ENCODE measurements at regions not wholly inside any gene's neighbourhood (a gene's known extent, or its start where the extent isn't known, plus 50 kb on each side); places are given as distances from the start of the nearest gene placed in this dataset.
"Not testable (repeated sequence)": the region's sequence is repeated elsewhere in the genome, so short reads cannot be mapped to it uniquely, and the experiment has no call there.

DNA sequence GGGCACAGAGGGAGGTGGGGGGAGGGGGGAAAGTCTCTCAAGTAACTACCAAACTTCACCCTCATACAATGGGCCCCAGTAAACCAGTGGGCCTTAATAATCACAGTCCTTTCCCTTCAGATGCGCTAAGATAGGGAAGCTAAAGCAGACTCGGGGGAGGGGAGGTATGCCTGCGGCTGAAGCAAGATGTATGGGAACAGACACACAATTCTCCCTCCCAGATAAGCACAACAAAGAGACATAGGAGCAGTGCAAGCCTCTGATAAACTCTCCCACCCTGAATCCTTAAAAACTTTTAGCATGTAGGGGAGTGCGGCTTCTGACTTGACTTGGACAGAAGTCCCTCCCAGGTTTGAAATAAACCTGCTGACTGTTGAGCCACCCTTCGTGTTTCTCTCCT is 54.7 kb downstream of the PROP1 start:
- not testable (repeated sequence) for H3K36me3 Mint-ChIP-seq

DNA sequence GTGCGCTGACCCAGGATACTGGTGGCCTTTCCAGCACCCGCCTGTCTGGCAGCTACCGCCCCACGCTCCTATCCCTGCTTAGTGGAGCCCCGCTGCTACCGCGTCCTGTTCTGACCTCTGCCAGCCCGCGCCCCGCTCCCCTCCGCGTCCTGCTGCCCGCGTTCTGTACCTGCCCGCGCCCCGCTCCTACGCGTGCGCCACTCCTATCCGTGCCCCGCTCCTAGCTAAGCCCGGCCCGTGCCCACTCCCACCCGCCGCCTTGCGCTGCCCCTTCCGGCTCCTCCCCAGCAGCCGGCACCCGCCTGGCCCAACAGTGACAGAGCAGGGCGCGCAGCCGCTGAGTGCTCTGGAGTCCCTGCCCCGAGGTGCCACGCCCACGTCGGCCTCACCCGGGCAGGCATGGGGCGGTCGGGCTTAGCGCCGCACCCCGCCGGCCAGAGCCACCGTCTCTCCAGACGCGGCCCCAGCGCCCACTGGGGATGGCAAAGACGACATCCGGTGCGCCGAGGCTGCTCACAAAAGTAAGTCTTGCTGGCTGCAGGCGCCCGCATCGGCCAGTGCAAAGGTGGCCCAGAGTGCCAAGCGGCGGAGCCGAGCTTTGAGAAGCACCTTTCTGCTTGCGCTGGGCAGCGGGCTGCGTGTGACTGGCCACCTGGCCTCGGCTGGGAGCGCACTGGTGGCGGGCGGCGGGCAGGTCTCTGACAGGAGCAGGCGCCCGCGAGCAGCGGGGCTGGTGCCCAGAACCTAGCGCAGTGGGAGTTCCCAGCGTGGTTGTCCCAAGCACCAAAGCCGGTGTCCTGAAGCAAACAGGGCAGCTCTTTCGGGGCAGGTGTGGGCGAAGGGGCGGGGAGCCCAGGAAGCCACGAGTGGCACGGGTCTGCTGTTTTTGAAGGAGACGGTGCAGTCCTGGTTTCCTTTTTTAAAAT is 56.5 kb downstream of the PROP1 start:
- H3K27ac Mint-ChIP-seq; H3K4me1 Mint-ChIP-seq; H3K36me3 Mint-ChIP-seq; DNase-seq; CTCF ChIA-PET; H3K9me3 Mint-ChIP-seq (ENCODE audit: low read depth): not testable (repeated sequence)
- peak overlapping the region; percentile 66 for H3K4me3 Mint-ChIP-seq
- H3K27me3 Mint-ChIP-seq = peaks cover 17% of the 10 kb centered on the region
- ATAC-seq = peak; percentile 32

More for the DNA sequence above, 54.7 kb downstream of the PROP1 start:
- ATAC-seq; H3K9me3 Mint-ChIP-seq (ENCODE audit: low read depth); H3K4me1 Mint-ChIP-seq; CTCF ChIA-PET; DNase-seq; H3K27ac Mint-ChIP-seq; H3K4me3 Mint-ChIP-seq: not testable (repeated sequence)
- H3K27me3 Mint-ChIP-seq = peaks cover 17% of the 10 kb centered on the region

DNA sequence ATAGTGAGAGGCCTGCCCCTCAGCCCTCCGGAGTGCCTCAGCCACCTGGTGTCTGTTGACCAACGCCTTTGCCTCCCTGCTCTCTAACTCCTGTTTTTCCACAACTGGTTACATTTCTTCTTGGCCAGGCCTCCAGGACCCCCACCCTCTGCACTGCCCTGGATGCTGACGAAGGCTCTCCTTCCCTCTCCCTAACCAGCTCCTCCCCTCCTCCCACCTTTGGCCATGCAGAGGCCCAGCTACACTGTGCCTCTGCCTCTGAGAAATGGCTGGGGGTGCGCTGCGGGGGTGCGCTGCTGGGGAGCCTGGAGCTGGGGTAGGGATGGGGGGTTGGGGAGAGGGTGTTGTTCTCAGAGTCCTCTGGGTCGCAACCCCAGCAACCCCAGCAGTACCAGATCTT is 57.3 kb downstream of the PROP1 start:
- CTCF ChIA-PET; H3K9me3 Mint-ChIP-seq (ENCODE audit: low read depth); H3K27ac Mint-ChIP-seq; H3K4me1 Mint-ChIP-seq; ATAC-seq; H3K36me3 Mint-ChIP-seq; H3K4me3 Mint-ChIP-seq; DNase-seq: not testable (repeated sequence)
- H3K27me3 Mint-ChIP-seq = peaks cover 17% of the 10 kb centered on the region

DNA sequence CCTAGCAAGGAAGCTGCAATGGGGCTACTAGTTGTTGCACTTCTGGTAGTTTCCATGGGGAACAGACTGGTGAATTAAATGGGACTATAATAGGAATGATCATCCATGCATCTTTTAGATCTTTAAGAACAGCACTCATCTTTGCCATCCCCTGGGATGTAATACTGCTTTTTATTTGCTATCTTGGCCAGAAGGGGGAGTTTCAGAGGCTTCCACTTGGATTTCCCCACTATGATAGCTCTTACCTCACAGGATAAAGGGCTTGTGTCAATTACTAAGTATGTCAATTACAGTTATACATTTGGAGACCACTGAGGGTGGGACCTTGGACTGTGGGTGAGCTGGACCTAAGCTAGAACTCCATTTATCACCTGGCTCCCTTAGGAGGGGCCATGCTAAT is 61.8 kb downstream of the PROP1 start:
- H3K9me3 Mint-ChIP-seq (ENCODE audit: low read depth); CTCF ChIA-PET; H3K27me3 Mint-ChIP-seq; H3K4me3 Mint-ChIP-seq; ATAC-seq; DNase-seq; H3K27ac Mint-ChIP-seq; H3K4me1 Mint-ChIP-seq; H3K36me3 Mint-ChIP-seq: not testable (repeated sequence)

DNA sequence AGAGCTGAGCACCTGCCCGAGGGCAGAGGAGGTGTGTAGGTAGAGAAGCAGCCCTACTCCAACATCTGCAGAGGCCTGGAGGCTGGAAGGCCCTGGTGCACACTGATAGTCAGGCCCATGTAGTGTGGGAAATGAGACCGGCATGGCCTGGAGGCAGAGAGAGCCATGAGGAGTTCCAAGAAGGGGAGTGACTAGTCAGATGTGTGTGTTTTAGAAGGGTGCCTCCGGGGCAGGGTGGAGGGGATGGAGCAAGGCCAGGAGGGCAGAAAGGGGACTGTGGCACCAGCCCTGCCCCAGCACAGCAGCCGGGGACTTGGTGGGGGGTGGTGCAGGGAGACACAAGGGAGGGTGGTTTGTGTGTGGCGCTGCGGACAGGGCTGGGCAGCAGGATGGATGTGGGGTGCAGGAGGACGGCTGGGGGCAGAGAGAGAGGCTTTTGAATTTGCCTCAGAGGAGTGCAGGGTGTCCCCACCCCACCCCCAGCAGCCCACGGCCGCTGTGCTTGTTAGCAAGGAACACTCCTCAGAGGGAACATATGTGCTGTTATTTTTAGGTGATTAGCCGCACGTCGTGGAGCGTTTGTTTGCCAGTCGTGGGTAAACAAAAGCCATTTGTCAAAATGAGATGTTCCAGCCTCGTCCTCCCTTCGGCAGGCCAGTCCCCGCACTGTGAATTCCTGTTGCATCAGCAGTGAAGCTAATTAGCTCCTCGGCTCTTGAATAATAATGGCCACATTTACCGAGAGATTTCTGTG is 65.6 kb downstream of the PROP1 start:
- H3K27me3 Mint-ChIP-seq; H3K36me3 Mint-ChIP-seq; CTCF ChIA-PET; H3K4me3 Mint-ChIP-seq; H3K27ac Mint-ChIP-seq; ATAC-seq; DNase-seq; H3K9me3 Mint-ChIP-seq (ENCODE audit: low read depth); H3K4me1 Mint-ChIP-seq: not testable (repeated sequence)

DNA sequence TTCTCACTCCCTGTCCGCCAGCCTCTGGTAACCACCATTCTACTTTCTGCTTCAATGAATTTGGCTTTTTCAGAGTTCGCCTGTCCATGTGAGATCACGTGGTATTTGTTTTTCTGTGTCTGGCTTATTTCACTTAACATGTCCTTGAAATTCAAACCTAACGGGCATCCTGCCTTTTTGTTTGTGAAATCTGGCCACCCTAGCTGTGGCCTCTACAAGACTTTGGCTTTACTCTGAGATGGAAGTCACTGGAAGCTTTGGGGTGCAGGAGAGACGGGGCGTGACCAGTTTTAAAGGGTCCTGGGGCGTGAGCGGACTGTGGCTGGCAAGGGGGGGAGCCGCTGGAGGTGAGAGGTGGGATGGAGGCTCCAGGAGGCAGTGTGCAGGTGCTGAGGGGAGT is 66.4 kb downstream of the PROP1 start:
- H3K4me1 Mint-ChIP-seq; ATAC-seq; CTCF ChIA-PET; H3K36me3 Mint-ChIP-seq; H3K9me3 Mint-ChIP-seq (ENCODE audit: low read depth); H3K4me3 Mint-ChIP-seq; H3K27me3 Mint-ChIP-seq; DNase-seq; H3K27ac Mint-ChIP-seq: not testable (repeated sequence)

DNA sequence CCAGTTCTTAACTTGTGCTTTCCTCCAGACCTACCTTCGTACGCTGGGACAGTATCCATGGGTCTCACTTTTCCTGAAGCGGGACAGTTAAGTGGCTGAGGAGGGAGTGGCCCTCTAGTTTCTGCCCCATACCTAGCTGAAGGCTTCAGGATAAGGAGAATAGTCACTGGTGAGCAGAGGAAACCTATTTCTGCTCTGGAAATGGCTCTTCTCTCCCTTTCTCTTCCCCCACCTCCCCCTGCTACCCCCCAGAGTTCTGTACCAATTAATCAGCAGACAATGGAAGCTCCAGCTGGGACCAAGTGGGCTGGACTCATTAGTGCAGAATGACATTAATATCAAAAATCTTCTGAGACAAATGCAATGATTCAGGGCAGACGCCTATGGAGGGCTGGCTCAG is 68.5 kb downstream of the PROP1 start:
- H3K4me1 Mint-ChIP-seq; H3K27me3 Mint-ChIP-seq; DNase-seq; H3K9me3 Mint-ChIP-seq (ENCODE audit: low read depth); H3K27ac Mint-ChIP-seq; H3K4me3 Mint-ChIP-seq; CTCF ChIA-PET; H3K36me3 Mint-ChIP-seq; ATAC-seq: not testable (repeated sequence)

DNA sequence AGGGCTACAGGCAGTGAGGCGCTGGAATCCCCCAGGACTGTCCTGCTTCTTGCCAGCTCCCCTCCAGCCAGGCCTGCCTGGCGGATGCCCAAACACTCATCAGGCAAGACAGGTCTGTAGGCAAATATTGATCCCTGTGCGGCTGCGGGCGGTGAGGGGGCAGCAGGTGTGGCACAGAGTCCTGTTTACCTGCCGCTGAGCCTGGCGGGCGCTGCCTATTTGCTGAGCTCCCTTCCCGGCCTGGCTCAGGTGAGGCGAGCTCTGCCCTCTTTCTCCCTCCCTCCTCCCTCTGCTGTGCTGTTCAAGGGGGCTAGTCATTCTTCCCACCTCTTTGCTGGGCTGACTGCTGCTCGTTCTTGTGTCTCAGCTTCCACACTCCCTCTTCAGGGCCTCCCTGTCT is 71.5 kb downstream of the PROP1 start:
- H3K4me1 Mint-ChIP-seq; H3K4me3 Mint-ChIP-seq; DNase-seq; ATAC-seq; H3K27ac Mint-ChIP-seq; H3K27me3 Mint-ChIP-seq; H3K9me3 Mint-ChIP-seq (ENCODE audit: low read depth); CTCF ChIA-PET; H3K36me3 Mint-ChIP-seq: not testable (repeated sequence)

DNA sequence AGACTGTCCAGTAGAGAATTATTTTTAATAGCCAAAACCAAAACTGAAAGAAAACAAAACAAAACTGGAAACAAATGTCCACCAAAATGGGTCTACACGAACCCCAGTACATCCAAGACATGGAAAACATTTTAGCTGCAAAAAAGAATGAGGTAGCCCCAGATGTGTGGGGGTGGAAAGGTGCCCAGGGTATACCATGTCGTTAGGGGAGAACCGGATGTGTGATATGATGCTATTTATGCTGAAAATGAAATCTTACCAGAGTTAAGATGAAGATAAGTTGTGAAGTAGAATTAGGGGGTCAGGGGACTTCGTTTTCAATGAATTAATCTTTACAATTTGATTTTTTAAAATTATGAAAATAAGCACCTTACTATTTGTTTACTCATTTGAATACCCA is 72.2 kb downstream of the PROP1 start:
- H3K4me1 Mint-ChIP-seq; CTCF ChIA-PET; H3K27me3 Mint-ChIP-seq; H3K36me3 Mint-ChIP-seq; H3K9me3 Mint-ChIP-seq (ENCODE audit: low read depth); H3K4me3 Mint-ChIP-seq; DNase-seq; ATAC-seq: not testable (repeated sequence)
- peak overlapping the region; percentile 28 for H3K27ac Mint-ChIP-seq

DNA sequence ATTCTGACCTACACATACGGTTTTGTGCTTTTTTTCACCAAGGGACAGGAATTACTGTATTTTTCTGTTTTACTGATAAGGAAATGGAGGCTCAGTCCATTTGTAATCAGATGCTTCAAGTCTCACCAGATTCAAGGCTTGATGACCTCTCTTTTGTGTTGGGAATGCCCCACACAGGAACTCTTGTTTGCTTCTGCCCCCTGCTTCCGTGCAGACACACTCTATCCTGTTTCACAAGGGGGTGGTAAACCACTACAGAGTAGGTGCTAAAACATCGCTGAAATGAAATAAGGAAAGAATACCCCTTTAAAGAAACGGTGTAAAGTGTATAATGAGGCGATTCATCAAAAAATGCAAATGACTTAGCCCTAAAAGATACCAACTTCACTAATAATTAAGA is 72.9 kb downstream of the PROP1 start:
- H3K9me3 Mint-ChIP-seq (ENCODE audit: low read depth); CTCF ChIA-PET; H3K36me3 Mint-ChIP-seq; H3K27me3 Mint-ChIP-seq; H3K4me3 Mint-ChIP-seq; H3K4me1 Mint-ChIP-seq; H3K27ac Mint-ChIP-seq; DNase-seq: not testable (repeated sequence)
- ATAC-seq = peak; percentile 51

DNA sequence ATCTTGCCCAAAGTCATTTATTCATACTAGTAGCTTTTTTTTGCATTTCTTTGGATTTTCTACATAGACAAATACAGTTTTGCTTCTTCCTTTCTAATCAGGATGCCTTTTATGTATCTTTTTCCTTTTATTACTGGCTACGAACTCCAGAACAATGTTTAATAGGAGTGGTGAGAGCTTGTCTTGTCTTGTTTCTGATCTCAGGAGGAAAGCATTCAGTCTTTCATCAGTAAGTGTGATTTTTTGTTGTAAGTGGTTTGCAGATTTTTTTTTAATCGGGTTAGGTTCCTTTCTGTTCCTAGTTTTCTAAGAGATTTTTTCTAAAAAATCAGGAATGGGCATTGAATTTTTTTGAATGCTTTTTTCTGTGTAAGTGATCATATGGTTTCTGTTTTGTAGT is 86.8 kb downstream of the PROP1 start:
- H3K27ac Mint-ChIP-seq; CTCF ChIA-PET; H3K9me3 Mint-ChIP-seq (ENCODE audit: low read depth); H3K4me3 Mint-ChIP-seq; ATAC-seq; H3K27me3 Mint-ChIP-seq; DNase-seq; H3K4me1 Mint-ChIP-seq; H3K36me3 Mint-ChIP-seq: not testable (repeated sequence)

DNA sequence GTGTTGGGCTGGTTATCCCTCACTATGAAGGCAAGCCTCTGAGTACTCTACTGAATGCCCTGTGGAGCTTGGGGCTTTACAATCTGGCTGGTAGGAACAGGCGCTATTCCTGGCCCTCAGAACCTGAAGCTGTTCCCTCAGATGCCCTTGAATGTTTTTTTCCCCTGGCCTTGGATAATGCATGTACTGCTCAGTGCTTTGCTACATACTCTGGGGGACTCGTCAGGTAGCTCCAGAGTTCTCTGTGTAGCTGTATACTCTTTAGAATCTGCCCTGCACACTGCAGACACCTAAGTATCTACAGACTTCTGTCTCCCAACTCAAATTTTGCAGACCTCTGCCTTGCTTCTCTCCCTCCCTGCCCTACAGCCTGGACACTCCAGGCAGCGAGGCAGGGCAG is 93.2 kb downstream of the PROP1 start:
- DNase-seq; H3K4me3 Mint-ChIP-seq; H3K27ac Mint-ChIP-seq; H3K27me3 Mint-ChIP-seq; CTCF ChIA-PET; H3K36me3 Mint-ChIP-seq; H3K4me1 Mint-ChIP-seq; H3K9me3 Mint-ChIP-seq (ENCODE audit: low read depth); ATAC-seq: not testable (repeated sequence)

DNA sequence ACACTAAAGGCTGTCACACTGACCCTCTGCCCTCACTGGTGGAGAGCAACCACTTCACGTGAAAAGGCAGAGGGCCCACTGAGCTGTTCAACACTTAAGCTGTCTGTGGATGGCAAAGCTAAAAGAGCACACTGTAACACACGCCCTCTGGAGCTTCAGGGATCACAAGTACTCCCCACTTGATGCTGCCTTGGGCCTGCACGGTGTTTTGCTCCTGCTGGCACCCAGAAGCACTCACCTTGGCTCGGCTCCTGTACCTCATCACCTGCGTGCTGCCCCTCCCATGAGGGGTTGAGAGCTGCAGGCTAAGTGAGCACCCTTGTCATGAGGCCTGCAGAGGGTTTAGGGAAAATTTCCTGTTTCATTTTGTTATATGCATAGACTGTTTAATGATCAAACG is 96.0 kb downstream of the PROP1 start:
- H3K4me3 Mint-ChIP-seq; H3K36me3 Mint-ChIP-seq; H3K9me3 Mint-ChIP-seq (ENCODE audit: low read depth); H3K4me1 Mint-ChIP-seq; DNase-seq; H3K27me3 Mint-ChIP-seq; CTCF ChIA-PET; ATAC-seq; H3K27ac Mint-ChIP-seq: not testable (repeated sequence)
